Skeletal muscle cell (primary cell): ENCODE measurements at regions not wholly inside any gene's neighbourhood (a gene's known extent, or its start where the extent isn't known, plus 50 kb on each side); places are given as distances from the start of the nearest gene placed in this dataset.
"Not testable (repeated sequence)": the region's sequence is repeated elsewhere in the genome, so short reads cannot be mapped to it uniquely, and the experiment has no call there.

ENCODE experiments used
- DNase-seq: peaks from one replicate; pipeline ENCODE4 v3.0.0-alpha.2; 2010; ENCODE audit warnings: low read depth
- H3K4me3 ChIP-seq: 2 replicates; pipeline ENCODE4 v1.5.1; 2011; ENCODE audit warnings: low read depth, mild to moderate bottlenecking, control low read depth, low read length, moderate library complexity

DNA sequence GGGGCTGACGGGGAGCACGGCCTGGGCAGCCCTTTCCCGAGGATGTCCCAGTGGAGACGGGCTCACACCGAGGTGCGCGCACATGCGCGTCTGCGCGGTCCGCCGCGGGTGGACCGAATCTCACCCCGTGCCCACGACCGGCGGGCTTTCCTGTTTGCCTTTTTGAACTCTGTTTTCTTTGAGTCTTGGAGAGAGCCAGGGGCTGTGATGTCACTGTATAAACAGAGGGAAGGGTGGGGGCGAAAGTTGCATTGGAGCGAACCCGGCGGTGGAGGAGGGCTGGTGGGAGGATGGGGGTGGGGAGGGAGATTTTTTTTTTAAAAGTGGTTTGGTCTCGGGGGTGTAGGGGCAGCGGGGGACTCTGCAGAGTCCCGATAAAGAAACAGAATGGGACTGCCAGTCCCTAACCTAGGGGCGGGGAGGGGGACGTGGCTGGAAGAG lies 141.2 kb upstream of the CTAGE1 start:
- peak overlapping the region; percentile 52 for H3K4me3 ChIP-seq
- DNase-seq = no peak

- no peak for DNase-seq
- peak overlapping the region; percentile 52 for H3K4me3 ChIP-seq
Observed at GRCh38 chr18:22559414-22560274, 141.9 kb upstream of the CTAGE1 start.

DNA sequence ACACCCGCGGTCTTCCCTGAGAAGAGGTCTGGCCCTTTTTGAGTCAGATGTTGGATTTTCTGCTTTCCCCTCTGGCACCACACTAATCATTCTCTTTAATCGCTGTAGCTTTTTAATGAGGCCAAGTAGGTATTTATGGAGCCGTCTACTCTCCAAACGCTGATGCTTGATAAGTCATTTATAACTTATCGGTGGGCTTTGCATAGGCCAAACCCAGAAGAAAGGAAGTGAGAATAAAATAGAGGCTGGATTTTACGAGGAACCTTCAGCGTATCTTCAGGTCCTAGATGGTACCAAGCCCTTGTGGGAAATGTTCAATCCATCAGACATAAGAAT lies 142.5 kb upstream of the CTAGE1 start:
- DNase-seq = no peak
- H3K4me3 ChIP-seq = peak overlapping the region; percentile 52

DNA sequence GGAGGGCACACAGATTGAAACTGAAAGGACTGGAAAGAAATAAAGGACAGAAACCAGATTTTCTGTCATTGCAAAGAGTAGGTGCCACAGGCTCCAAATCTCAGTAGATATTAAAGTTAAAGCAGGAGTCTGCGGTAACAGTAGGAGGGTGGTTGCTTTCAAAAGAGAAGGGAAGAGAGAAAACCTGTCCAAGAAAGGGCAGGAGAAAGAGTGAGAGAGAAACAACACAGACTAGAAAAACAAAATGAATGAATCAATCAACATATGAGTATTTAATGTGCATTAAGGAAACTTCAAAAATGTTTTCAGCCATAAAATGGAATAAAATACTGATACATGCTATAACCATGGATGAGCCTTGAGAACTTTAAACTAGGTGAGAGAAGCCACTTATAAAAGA lies 143.1 kb upstream of the CTAGE1 start:
- H3K4me3 ChIP-seq = no peak overlapping the region
- DNase-seq = no peak

DNA sequence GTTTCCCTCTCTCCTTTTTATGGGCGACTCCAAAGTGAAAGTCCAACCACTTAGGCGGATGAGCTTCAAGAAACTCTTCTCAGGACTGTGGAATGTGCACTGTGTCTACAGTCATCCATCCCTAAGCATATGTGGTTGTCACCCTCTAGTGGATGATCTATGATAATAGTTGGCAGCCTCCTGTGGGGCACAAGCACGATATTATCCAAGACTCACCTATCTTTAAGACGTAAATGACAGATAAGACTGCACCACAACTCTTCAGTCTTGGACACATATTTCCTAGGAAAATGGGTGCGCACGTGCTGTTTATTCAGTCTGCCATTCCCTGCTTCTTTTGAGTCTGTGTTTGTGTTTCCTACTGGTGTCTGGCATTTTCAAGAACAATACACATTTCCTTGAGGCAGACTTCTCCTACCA lies 145.5 kb upstream of the CTAGE1 start:
- H3K4me3 ChIP-seq = no peak overlapping the region

GRCh38 chr18:22564036-22564435 lies 146.3 kb upstream of the CTAGE1 start:
- no peak overlapping the region for H3K4me3 ChIP-seq
- DNase-seq = no peak

More for the DNA sequence above, 145.5 kb upstream of the CTAGE1 start:
- peak; percentile 75 for DNase-seq

DNA sequence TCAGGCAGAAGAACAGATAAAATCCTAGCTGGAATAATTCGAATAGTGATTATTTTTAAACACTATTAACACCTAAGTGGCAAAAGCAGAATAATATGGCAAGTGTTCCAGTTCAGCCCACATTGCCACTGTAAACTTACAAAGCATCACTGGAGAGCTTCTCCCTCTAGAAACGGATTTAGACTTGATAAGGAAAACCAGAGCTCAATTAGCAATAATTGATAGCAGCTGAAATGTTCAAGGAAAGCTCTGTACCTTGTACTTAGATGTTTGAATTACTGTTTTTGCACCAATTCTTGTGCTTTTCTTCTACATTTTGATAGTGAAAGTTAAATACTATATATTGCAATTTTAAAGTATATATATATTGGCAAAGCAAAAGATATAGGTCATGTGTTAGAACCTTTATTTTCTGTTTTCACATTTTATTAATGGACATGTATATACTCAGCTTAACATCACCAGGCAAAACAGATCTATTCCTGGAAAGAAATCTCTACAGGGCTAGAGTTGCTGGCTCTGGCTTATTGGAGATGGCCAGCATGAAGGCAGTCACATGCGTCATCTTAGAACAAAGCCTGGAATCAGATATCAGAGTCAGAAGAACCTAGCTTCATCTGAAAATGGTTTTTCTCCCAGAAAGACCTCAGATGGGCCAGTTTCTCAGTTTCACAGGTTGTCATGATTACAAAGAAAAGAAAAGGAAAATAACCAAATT lies 149.1 kb upstream of the CTAGE1 start:
- H3K4me3 ChIP-seq = no peak overlapping the region
- DNase-seq = no peak

DNA sequence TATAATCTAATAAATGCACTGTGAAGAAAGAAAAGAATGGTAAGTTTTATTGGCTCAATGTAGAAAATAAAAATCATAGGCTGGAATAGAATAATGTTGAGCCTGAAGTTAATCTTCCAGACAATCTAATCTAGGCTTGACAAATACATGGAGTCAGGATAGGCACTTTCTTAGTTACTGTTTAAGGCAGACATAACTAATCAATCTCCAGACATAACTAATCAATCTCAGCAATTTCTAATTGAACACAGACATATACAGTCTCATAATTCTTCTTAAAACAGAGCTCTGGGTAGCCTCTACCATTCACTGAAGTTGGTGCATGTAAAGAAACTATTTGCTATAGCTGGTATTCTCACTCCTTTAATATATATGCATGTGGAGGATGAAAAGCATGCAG lies 150.1 kb upstream of the CTAGE1 start:
- no peak overlapping the region for H3K4me3 ChIP-seq
- no peak for DNase-seq

- DNase-seq = no peak
- H3K4me3 ChIP-seq = no peak overlapping the region
Observed at GRCh38 chr18:22570492-22570891, 152.8 kb upstream of the CTAGE1 start.

- no peak for DNase-seq
- no peak overlapping the region for H3K4me3 ChIP-seq
Observed at GRCh38 chr18:22572341-22572740, 154.6 kb upstream of the CTAGE1 start.

DNA sequence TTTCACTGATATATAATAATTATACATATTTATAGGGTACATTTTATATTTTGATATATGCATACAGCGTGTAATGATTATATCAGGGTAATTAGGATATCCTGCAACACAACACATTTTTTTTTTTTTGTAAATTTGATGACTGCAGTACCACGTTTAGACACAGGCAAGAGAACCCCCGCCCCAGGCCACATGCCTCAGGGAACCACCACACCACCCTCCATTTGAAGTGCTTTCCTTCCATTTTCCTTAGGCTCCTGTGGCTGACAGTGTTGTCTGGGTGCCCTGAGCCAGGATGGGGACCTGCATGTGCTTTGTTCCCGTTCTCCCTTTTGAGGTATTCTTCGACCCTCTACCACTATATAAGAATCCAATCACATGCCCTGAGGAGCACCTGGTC lies 161.6 kb upstream of the CTAGE1 start:
- no peak overlapping the region for H3K4me3 ChIP-seq
- DNase-seq = no peak

GRCh38 chr18:22585333-22585732 lies 167.6 kb upstream of the CTAGE1 start:
- H3K4me3 ChIP-seq = no peak overlapping the region
- no peak for DNase-seq

- no peak for DNase-seq
- no peak overlapping the region for H3K4me3 ChIP-seq
Observed at GRCh38 chr18:22585821-22586220, 168.1 kb upstream of the CTAGE1 start.

GRCh38 chr18:22591222-22591621 lies 173.5 kb upstream of the CTAGE1 start:
- DNase-seq = peak; percentile 64

GRCh38 chr18:22594155-22594690 lies 176.5 kb upstream of the CTAGE1 start:
- no peak for DNase-seq
- no peak overlapping the region for H3K4me3 ChIP-seq

More at GRCh38 chr18:22591222-22591621, 173.5 kb upstream of the CTAGE1 start:
- no peak overlapping the region for H3K4me3 ChIP-seq

DNA sequence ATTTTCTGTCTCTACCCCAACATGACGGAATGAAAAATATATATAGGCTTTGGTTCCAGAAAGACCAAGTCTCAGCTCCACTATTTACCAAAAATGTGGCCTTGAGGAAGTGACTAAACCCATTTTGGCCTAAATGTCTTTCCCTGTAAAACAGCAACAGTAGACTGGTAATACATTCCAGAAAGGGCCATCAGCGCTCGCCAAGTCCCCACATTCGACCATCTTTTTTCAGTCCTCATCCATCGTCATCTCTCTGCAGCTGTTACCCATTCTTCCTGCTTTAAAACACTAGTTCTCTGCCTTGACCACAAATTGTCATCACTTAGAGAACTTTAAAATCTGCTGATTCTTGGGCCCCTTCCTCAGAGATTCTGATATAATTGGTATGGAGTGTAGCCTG lies 183.8 kb upstream of the CTAGE1 start:
- no peak for DNase-seq
- H3K4me3 ChIP-seq = no peak overlapping the region

GRCh38 chr18:22602456-22602855 lies 184.7 kb upstream of the CTAGE1 start:
- DNase-seq, H3K4me3 ChIP-seq: not testable (repeated sequence)

- no peak overlapping the region for H3K4me3 ChIP-seq
- DNase-seq = no peak
Observed at GRCh38 chr18:22603902-22604301, 186.2 kb upstream of the CTAGE1 start.

DNA sequence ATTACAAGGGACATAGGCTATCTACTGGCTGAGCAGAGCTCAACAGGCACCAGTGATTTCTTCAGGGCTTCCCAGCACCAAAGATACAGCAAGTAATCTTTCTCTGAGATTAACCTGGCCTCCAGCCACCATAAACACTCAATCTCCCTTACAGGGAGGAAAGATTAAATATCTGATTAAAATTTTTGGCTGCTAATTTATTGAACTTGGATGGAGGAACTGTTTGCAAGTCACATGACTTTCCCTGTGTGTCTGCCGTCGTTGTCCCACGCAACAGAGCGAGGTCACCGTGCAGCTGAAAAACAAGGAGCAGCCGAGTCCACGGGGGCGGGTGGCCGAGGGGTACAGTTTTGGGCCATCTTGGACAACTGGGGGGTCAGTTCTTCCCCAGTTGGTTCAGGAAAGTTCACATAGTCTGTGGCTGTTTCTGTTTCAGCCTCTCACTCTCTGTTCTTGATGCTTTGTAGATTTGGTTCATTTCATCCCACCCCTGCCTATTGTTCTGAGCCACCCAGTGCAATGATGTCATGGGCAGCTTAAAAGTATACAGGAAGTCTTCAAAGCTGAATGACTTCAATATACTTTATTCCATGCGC lies 186.8 kb upstream of the CTAGE1 start:
- H3K4me3 ChIP-seq = no peak overlapping the region
- no peak for DNase-seq

GRCh38 chr18:22604986-22605421 lies 187.3 kb upstream of the CTAGE1 start:
- DNase-seq = no peak
- no peak overlapping the region for H3K4me3 ChIP-seq
